A549 (cell line): ENCODE measurements at regions not wholly inside any gene's neighbourhood (a gene's known extent, or its start where the extent isn't known, plus 50 kb on each side); places are given as distances from the start of the nearest gene placed in this dataset.
"Not testable (repeated sequence)": the region's sequence is repeated elsewhere in the genome, so short reads cannot be mapped to it uniquely, and the experiment has no call there.

ENCODE experiments used
- ATAC-seq, 2 experiments: fragments of 200-7000 bp in 1 of 2; fragments of >200 bp in 1 of 2; cut with Nextera tagmentation in 1 of 2; cut with Tn5 transposase in 1 of 2; 3 replicates each; pipeline versions ENCODE4 v1.8.0 to v1.9.1; 2018 to 2020; ENCODE audit warnings: mild to moderate bottlenecking in 1 of 2, moderate library complexity in 1 of 2
- CTCF ChIA-PET: fragments of 300-600 bp; sonication (Branson Sonifier 250); formaldehyde crosslinking; extraction: SDS; loops from one replicate; lab custom pipeline; 2021; ENCODE audit warnings: antibody characterized with exemption, inconsistent platforms; lab: Yijun Ruan, JAX
- POLR2A ChIA-PET: fragments of 350-600 bp; formaldehyde crosslinking; extraction: SDS; loops from one replicate; lab custom pipeline; 2021; ENCODE audit warnings: antibody characterized with exemption, inconsistent platforms; lab: Yijun Ruan, JAX
- DNase-seq, 2 experiments: peaks; one replicate each; pipeline versions ENCODE4 v3.0.0 to v3.0.0-alpha.2; 2011 to 2016; ENCODE audit warnings: low read depth in 1 of 2, low spot score in 1 of 2
- FAIRE-seq: peaks from 2 replicates; lab custom pipeline; 2011; peaks lifted over from hg19 to GRCh38; lab: Jason Lieb, UNC
- H3K27ac ChIP-seq, 2 experiments: fragments of >200 bp; sonication (Bioruptor Twin); formaldehyde crosslinking; 3 replicates each; pipeline ENCODE4 v1.5.1; 2016 to 2017
- H3K4me1 ChIP-seq: fragments of >200 bp; sonication (Bioruptor Twin); formaldehyde crosslinking; 3 replicates; pipeline ENCODE4 v1.6.1; 2016
- H3K4me2 ChIP-seq: fragments of >200 bp; sonication (Bioruptor Twin); formaldehyde crosslinking; 3 replicates; pipeline ENCODE4 v1.6.1; 2016
- H3K4me3 ChIP-seq: fragments of >200 bp; sonication (Bioruptor Twin); formaldehyde crosslinking; 3 replicates; pipeline ENCODE4 v1.5.1; 2016
- H3K9me3 ChIP-seq: fragments of >200 bp; sonication (Bioruptor Twin); formaldehyde crosslinking; 3 replicates; pipeline ENCODE4 v1.6.1; 2016
- BCL3 ChIP-seq: fragments of >200 bp; sonication (Bioruptor Twin); formaldehyde crosslinking; IDR thresholded peaks from 3 replicates; pipeline ENCODE4 v1.6.1; 2016
- CEBPB ChIP-seq, 2 experiments: fragments of >200 bp in 1 of 2; sonication (Bioruptor Twin) in 1 of 2; formaldehyde crosslinking in 1 of 2; IDR thresholded peaks; 2 replicates each; pipeline ENCODE4 v1.6.1; 2012 to 2016
- EHMT2 ChIP-seq: fragments of 200-600 bp; sonication (generic); IDR thresholded peaks from 2 replicates; pipeline ENCODE4 v1.6.1; 2016; ENCODE audit warnings: antibody characterized with exemption, low read depth, mild to moderate bottlenecking, moderate library complexity
- ELK1 ChIP-seq: fragments of 150-350 bp; IDR thresholded peaks from 2 replicates; pipeline ENCODE4 v1.6.1; 2014; ENCODE audit warnings: low read depth, mild to moderate bottlenecking, low read length
- EP300 ChIP-seq, 2 experiments: fragments of >200 bp; sonication (Bioruptor Twin); formaldehyde crosslinking; IDR thresholded peaks; 2 replicates in 1 of 2; 3 replicates in 1 of 2; pipeline ENCODE4 v1.6.1; 2016 to 2017
- FOSL2 ChIP-seq, 2 experiments: fragments of 450-650 bp in 1 of 2; fragments of >200 bp in 1 of 2; sonication (Bioruptor Twin) in 1 of 2; formaldehyde crosslinking; IDR thresholded peaks; 2 replicates each; pipeline versions ENCODE4 v1.5.0 to v1.6.1; 2016 to 2020; ENCODE audit warnings: mild to moderate bottlenecking in 1 of 2, moderate library complexity in 1 of 2
- GATA3 ChIP-seq: IDR thresholded peaks from 2 replicates; pipeline ENCODE4 v1.6.1; 2012; ENCODE audit warnings: borderline replicate concordance
- HES2 ChIP-seq: fragments of >200 bp; sonication (Bioruptor Twin); formaldehyde crosslinking; IDR thresholded peaks from 2 replicates; pipeline ENCODE4 v1.6.1; 2016
- MAFK ChIP-seq: fragments of 450-650 bp; IDR thresholded peaks from 2 replicates; pipeline ENCODE4 v1.6.1; 2014; ENCODE audit not compliant: partially characterized antibody
- MAX ChIP-seq: IDR thresholded peaks from 2 replicates; pipeline ENCODE4 v1.6.1; 2012
- POLR2AphosphoS2 ChIP-seq: conservative IDR thresholded peaks from 2 replicates; pipeline ENCODE4 v1.6.1; 2012; ENCODE audit warnings: low read length, improper control_type of control experiment, inconsistent platforms
- RARB ChIP-seq: fragments of 250-450 bp; sonication (Bioruptor Pico); IDR thresholded peaks from 2 replicates; pipeline ENCODE4 v1.8.0; 2021; ENCODE audit warnings: mild to moderate bottlenecking, moderate library complexity
- RNF2 ChIP-seq: fragments of 200-600 bp; sonication (generic); IDR thresholded peaks from 2 replicates; pipeline ENCODE4 v1.6.1; 2016; ENCODE audit warnings: low read depth, mild to moderate bottlenecking, antibody characterized with exemption, moderate library complexity, borderline replicate concordance
- USF2 ChIP-seq: fragments of 450-650 bp; IDR thresholded peaks from 2 replicates; pipeline ENCODE4 v1.6.1; 2014; ENCODE audit warnings: antibody characterized with exemption
- ZC3H11A ChIP-seq: fragments of 450-650 bp; IDR thresholded peaks from 2 replicates; pipeline ENCODE4 v1.6.1; 2014; ENCODE audit warnings: antibody characterized with exemption, mild to moderate bottlenecking
- ZFP36 ChIP-seq: fragments of 450-650 bp; IDR thresholded peaks from 2 replicates; pipeline ENCODE4 v1.6.1; 2014; ENCODE audit warnings: borderline replicate concordance; ENCODE audit not compliant: partially characterized antibody
- WGBS: methylation state at CpG from one replicate; pipeline ENCODE4 v1.1.6; 2017; ENCODE audit errors: missing lambda C conversion rate; 5-methylcytosine and 5-hydroxymethylcytosine counted together
- small RNA-seq, 6 experiments: library from RNA; depleted of rRNA; stranded (forward); fragments of <200 nt; gene quantifications; one replicate each; pipeline ENCODE3, GENCODE V24; 2012

GRCh38 chr6:167239470-167239869 lies 51.6 kb upstream of the UNC93A start:
- FAIRE-seq, DNase-seq, CTCF ChIA-PET, H3K4me3 ChIP-seq, H3K27ac ChIP-seq, POLR2A ChIA-PET, ATAC-seq, H3K4me2 ChIP-seq, H3K4me1 ChIP-seq, H3K9me3 ChIP-seq: not testable (repeated sequence)
- 45% methylated on average over 2 of the region's 2 CpGs for WGBS

- Histone ChIP-seq H3K4me2 (no peak overlapping the region), H3K4me3 (no peak overlapping the region), H3K27ac (no peak overlapping the region), H3K4me1 (no peaks in the 10 kb centered on the region), H3K9me3 (no peaks in the 10 kb centered on the region)
- no peak for DNase-seq
- ChIA-PET CTCF (no interaction called here), POLR2A (no interaction called here)
- no peak for ATAC-seq
- TF ChIP-seq MAX = no peak
- TF ChIP-seq RNF2 = no peak
- TF ChIP-seq POLR2AphosphoS2 = no peak
- TF ChIP-seq ZC3H11A = no peak
- TF ChIP-seq EP300 (IDR thresholded peaks at IDR 0.05) = no peak
- TF ChIP-seq USF2 = no peak
- TF ChIP-seq ZFP36 = no peak
- no peak for TF ChIP-seq ELK1
- TF ChIP-seq MAFK = no peak
- no peak for TF ChIP-seq EHMT2
- no peak for TF ChIP-seq RARB (CRISPR knock-in tag)
- TF ChIP-seq HES2 = no peak
- TF ChIP-seq GATA3 = no peak
- TF ChIP-seq FOSL2 (IDR thresholded peaks at IDR 0.05) = no peak
- no peak for TF ChIP-seq FOSL2 (CRISPR knock-in tag; IDR thresholded peaks at IDR 0.05)
- no peak for TF ChIP-seq BCL3
- TF ChIP-seq CEBPB (IDR thresholded peaks at IDR 0.05) = no peak
- no peak for FAIRE-seq
- 80% methylated on average over 4 of the region's 18 CpGs for WGBS
These were observed 51.0 kb upstream of the UNC93A start for GRCh38 chr6:167240034-167240541.

Small RNA genes lying in the stretch of these regions (small RNA-seq; reads per million reads assigned to genes)
- 0 reads per million in 6 experiments for gene AL353747.1
